ENCODE measurements at regions not wholly inside any gene's neighbourhood (a gene's known extent, or its start where the extent isn't known, plus 50 kb on each side); places are given as distances from the start of the nearest gene placed in this dataset.

- no peak for DNase-seq (ENCODE audit: low spot score)
Observed at GRCh38 chr4:157514711-157515110, 294.2 kb downstream of the GRIA2 start.

- DNase-seq (ENCODE audit: low spot score), result no peak
Observed at GRCh38 chr4:157509341-157509740, 288.8 kb downstream of the GRIA2 start.

- no peak for DNase-seq (ENCODE audit: low spot score)
Observed at GRCh38 chr4:157502656-157503055, 282.1 kb downstream of the GRIA2 start.

DNA sequence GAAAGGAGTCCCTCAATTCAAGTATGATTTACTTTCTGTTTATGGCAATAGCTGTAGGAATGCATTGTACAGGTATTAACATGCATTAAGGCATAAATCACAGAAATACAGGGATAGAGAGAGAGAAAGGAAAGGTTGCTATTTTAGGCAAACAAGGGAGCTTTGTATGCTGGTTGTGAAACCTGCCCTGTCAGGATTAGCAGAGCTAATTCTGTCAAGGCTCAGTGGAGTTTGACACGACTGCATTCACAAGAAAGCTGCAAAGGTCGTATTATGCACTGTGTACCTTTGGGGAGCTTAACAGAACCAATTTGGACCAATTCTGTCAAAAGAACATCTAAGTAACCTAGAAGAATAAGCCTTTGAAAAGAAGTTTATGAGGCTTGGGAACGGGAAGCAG, 239.3 kb downstream of the GRIA2 start:
- DNase-seq (ENCODE audit: low spot score), result no peak

- no peak for DNase-seq (ENCODE audit: low spot score)
Observed at GRCh38 chr4:157447195-157447594, 226.7 kb downstream of the GRIA2 start.

- no peak for DNase-seq (ENCODE audit: low spot score)
Observed at GRCh38 chr4:157444014-157444413, 223.5 kb downstream of the GRIA2 start.

GRCh38 chr4:157443537-157443936, 223.0 kb downstream of the GRIA2 start:
- DNase-seq (ENCODE audit: low spot score), result no peak

- no peak for DNase-seq (ENCODE audit: low spot score)
Observed at GRCh38 chr4:157425897-157426296, 205.4 kb downstream of the GRIA2 start.

GRCh38 chr4:157423526-157424020, 203.0 kb downstream of the GRIA2 start:
- no peak for DNase-seq (ENCODE audit: low spot score)

GRCh38 chr4:157421365-157421764, 200.8 kb downstream of the GRIA2 start:
- DNase-seq (ENCODE audit: low spot score), result no peak

Measured in kidney capillary endothelial cell (primary cell).